ENCODE measurements at regions not wholly inside any gene's neighbourhood (a gene's known extent, or its start where the extent isn't known, plus 50 kb on each side); places are given as distances from the start of the nearest gene placed in this dataset.

GRCh38 chr13:97534540-97534939 lies 100.6 kb downstream of the RAP2A start:
- no peak for TF ChIP-seq CTCF (IDR thresholded peaks at IDR 0.05)
- no peak for TF ChIP-seq POLR2A (IDR thresholded peaks at IDR 0.05)
